DMS53 treated with DMSO at 0.1 percent for 48 hours (cell line): ENCODE measurements at regions not wholly inside any gene's neighbourhood (a gene's known extent, or its start where the extent isn't known, plus 50 kb on each side); places are given as distances from the start of the nearest gene placed in this dataset.

Source experiments
- DNase-seq: peaks from one replicate; lab custom pipeline; 2025; ENCODE audit not compliant: unreplicated experiment; lab: John Stamatoyannopoulos, UW

- no peak for DNase-seq
Observed at GRCh38 chr7:81533426-81533825, 236.4 kb downstream of the HGF start.

- DNase-seq, result no peak
Observed at GRCh38 chr7:81529785-81530184, 240.1 kb downstream of the HGF start.

GRCh38 chr7:81527651-81528050 is 242.2 kb downstream of the HGF start:
- no peak for DNase-seq

DNA sequence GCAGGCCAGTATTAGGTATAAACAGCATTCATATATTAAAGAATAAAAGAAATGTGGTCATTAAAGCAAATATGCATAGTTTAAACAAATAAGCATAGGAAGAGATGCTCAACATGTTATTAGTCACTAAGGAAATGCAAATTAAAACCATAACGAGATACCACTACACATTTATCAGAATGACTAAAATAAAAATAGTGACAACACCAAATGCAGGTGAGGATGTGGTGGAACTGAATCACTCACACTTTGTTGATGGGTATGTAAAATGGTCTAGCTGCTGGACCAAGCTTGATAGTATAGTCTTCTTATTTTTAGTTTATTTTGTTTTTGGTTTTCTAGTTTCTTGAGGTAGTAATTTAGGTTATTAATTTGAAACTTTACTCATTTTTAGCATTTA is 242.9 kb downstream of the HGF start:
- no peak for DNase-seq

DNA sequence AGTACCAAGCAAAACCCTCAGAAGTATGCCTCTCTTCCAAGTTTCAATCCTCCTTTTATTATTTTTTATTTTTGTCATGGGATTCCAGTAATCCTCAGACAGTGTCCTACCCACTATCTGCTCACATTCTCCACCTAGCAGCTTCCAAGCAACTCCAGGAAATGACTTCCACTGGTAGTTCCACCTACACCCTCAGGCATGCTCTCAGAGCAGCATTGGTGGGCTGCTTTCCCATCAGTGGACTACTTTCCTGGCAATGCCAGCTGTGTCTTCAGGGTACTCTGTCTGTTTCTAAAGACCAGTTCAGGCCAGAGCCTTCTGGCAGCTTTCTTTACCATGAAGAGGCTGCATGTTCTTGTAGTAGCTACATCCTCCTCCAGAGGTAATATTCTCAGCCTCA is 244.0 kb downstream of the HGF start:
- no peak for DNase-seq

DNA sequence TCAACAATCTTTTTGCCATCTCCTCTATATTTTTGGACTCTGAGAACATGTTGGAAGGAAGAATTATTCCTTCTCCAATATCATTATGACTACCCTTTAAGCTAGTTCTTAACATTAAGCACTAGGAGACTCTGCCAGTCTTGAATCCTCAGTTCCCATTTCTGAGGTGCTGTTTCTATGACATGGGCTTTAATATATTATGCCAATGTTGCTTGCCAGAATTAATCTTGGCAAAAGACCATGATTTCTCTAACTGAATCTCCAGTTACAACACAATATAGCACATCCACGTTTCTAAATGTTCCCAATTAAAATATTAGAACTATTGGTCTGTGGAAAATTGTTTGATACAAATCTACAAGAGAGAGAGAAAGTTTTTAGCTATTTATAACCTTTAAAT is 250.0 kb downstream of the HGF start:
- no peak for DNase-seq

DNA sequence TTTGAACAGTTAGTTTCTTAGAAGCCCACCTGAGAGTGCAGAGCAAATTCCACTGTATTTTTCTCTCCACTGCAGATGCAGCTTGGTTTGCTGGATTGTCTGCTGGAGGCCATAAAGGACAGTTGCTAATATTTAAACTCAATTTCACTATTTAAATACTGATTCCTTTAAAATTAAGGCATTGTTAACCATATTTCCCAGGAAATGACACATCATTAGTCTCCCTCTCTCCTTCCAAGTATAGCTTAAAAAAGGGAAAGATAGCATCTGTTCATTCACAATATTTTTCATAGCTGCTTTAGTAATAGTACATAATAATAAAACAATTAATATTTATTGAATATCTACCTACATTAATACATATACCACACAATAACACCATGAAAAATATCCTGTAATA is 252.9 kb downstream of the HGF start:
- DNase-seq, result no peak

GRCh38 chr7:81515009-81515408 is 254.8 kb downstream of the HGF start:
- no peak for DNase-seq

- no peak for DNase-seq
Observed at GRCh38 chr7:81514546-81514945, 255.3 kb downstream of the HGF start.

- no peak for DNase-seq
Observed at GRCh38 chr7:81510122-81510521, 259.7 kb downstream of the HGF start.

DNA sequence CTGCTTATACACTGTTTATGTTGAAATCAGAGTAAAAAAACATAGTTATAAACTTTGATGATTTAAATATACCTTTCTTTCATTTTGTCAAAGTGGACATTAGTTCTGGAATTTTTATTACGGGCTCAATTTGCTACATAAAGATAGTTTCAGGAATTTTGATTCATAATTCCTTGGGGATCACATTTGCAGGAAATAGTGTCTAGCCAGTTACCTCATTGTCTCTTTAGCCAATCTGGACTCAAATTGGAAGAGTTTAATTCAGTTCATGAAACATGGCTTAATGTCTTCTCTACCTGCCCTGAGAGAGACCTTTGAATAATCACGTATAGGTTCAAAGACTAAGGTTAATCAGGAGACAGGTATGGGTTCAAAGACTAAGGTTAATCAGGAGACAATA is 262.6 kb downstream of the HGF start:
- DNase-seq, result no peak

GRCh38 chr7:81506609-81507008 is 263.2 kb downstream of the HGF start:
- DNase-seq, result no peak

DNA sequence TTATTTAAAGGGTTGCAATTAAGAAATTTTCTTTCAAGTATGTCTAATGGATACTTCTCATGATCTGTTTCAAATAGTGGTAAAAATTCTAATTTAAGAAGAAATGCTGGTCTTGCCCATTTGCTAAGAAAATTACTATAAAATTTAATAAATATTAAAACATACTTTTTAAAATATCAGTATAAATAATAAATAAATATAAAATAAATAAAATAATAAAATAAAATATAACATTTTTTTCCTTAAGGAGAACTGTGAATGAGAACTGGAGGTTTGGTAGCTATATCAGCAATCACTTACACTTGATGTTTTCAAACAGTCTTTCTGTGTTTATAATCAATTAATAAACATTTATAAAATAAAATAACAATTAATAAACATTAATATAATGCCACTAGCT is 266.1 kb downstream of the HGF start:
- no peak for DNase-seq

DNA sequence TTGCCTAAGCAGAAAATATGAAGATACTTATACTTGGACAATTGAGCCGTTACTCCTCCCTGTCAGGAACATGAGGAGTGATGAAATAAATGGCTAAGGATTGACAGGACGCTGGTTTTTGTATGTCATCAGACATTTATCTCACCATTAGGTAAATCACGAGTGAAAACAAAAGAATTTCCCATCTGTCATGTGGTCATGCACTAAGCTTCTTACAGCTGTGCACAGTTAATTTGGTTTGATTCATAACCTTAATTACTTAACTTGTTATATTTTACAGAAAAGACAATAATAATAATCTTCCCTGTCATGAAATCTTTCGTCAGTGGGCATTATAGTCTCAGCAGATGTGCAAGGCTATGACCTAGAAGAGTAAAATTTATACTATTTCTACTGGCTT is 266.5 kb downstream of the HGF start:
- DNase-seq, result no peak

- DNase-seq, result peak; percentile 43
Observed at GRCh38 chr7:81501220-81501619, 268.6 kb downstream of the HGF start.

- no peak for DNase-seq
Observed at GRCh38 chr7:81500631-81501030, 269.2 kb downstream of the HGF start.

- peak; percentile 85 for DNase-seq
Observed at GRCh38 chr7:81499262-81500116, 270.4 kb downstream of the HGF start.

DNA sequence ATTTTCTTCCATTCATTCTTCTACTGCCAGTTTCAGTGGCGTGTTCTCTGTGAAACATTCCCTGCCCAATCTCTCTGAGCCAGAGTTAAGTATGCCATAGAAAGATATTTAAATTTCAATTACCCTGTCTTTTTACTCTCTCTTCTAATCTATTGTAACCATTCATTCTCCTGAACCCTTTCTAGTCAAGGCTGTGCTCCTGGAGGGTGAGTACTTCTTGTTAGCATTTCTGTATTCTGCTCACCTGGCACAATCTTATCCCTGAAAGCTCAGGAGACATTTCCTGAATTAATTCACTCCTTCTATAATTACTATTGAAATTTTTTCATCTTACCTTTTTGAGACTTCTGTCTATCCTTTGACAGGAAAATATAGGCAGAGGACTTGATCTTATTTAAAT is 271.7 kb downstream of the HGF start:
- DNase-seq, result no peak

GRCh38 chr7:81492910-81493309 is 276.9 kb downstream of the HGF start:
- DNase-seq, result peak; percentile 55

DNA sequence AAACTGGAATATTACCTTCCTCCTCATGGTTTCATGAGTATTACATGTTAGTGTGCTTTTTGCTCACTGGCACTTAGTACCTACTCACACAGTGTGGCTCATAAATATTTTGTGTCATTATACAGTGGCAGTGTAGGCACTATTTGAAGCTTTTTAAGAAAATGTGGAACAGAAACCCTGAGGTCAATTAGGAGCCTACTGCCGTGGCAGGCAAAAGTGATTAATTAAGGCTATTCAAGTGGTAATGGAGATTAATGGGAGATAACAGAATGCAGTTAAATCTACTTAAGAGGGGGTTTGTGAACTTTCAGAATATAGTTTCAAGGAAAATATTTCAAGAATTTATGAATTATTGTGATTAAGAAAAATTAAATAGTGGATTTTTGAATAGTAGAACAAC is 277.6 kb downstream of the HGF start:
- no peak for DNase-seq

DNA sequence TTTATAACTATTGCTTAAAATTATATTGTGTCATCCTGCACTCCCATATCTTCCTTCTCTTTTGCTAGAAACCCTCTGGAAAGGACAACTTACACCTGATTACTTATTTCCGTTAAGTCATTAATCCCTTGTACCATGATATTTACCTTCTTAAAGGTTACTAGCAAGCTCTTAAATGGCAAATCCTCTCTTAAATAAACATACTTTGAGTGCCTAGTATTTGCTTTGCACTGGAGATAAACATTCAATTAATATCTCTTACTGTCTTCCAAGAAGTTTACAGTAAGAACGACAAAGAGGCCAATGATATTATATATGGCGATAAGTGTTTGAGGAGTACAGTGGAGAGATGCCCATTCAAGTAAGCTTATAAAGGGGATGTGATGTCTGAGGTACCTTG is 278.3 kb downstream of the HGF start:
- DNase-seq, result peak; percentile 30

DNA sequence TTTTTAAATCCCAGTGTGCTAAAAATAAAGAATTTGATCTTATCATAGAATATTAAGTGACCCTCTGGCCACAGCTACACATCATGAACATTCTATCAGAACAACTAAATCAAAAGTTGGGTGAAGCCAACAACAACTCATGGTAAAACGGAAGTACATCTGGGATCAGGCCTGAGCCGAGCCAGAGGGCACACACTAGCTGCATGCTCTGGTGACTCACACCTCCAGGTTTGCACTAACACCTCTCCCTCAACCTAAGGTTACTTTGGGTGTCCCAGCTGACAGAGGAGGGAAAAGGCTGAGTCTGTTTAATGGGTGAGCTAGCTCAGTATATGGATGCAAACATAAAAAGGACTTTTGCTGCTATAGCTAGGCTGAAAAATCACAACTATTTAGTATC is 281.6 kb downstream of the HGF start:
- DNase-seq, result no peak

DNA sequence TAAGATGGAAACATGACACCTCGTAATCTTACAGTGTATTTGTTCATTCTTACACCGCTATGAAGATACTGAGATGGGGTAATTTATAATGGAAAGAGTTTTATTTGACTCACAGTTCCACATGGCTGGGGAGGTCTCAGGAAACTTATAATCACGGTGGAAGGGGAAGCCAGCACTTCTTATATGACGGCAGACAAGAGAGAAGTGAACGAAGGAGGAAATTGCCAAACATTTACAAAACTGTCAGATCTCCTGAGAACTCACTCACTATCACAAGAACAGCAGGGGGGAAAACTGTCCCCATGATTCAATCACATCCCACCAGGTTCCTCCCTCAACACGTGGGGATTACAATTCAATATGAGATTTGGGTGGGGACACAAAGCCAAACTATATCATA is 282.3 kb downstream of the HGF start:
- DNase-seq, result no peak
